Lung (tissue), 11 donors: ENCODE measurements at regions not wholly inside any gene's neighbourhood (a gene's known extent, or its start where the extent isn't known, plus 50 kb on each side); places are given as distances from the start of the nearest gene placed in this dataset.

Experiments used
- ATAC-seq: fragments of 200-7000 bp; cut with Tn5 transposase; one replicate; pipeline ENCODE4 v1.9.1; 2020; ENCODE audit warnings: moderate number of reproducible peaks; ENCODE audit not compliant: insufficient read depth, low FRiP score
- DNase-seq, 3 donors: peaks; one replicate each; pipeline ENCODE4 v3.0.0-alpha.2; 2013 to 2017
- H3K27ac ChIP-seq, 2 donors: one replicate each; pipeline ENCODE4 v1.5.1; 2013; ENCODE audit warnings: mild to moderate bottlenecking in 2 of 2, moderate library complexity in 2 of 2, control low read depth in 1 of 2, inconsistent platforms in 1 of 2, low read depth in 1 of 2, low read length in 1 of 2
- H3K27me3 ChIP-seq, 3 donors: one replicate each; pipeline ENCODE4 v1.5.1; 2013; ENCODE audit warnings: low read length in 2 of 3; ENCODE audit not compliant: control insufficient read depth in 3 of 3, insufficient read depth in 3 of 3
- H3K36me3 ChIP-seq, 4 donors: one replicate each; pipeline ENCODE4 v1.5.1; 2013; ENCODE audit warnings: low read length in 4 of 4, mild to moderate bottlenecking in 1 of 4, moderate library complexity in 1 of 4; ENCODE audit not compliant: control insufficient read depth in 4 of 4, insufficient read depth in 4 of 4
- H3K4me1 ChIP-seq, 5 donors: one replicate each; pipeline ENCODE4 v1.5.1; 2013; ENCODE audit warnings: low read length in 5 of 5, mild to moderate bottlenecking in 2 of 5, moderate library complexity in 1 of 5; ENCODE audit not compliant: control insufficient read depth in 5 of 5, insufficient read depth in 5 of 5
- H3K4me3 ChIP-seq: one replicate; pipeline ENCODE4 v1.5.1; 2013; ENCODE audit warnings: mild to moderate bottlenecking, control low read depth, moderate library complexity
- H3K9ac ChIP-seq, 2 donors: one replicate each; pipeline ENCODE4 v1.5.1; 2013; ENCODE audit warnings: low read length in 2 of 2, control low read depth in 1 of 2; ENCODE audit not compliant: insufficient read depth in 1 of 2
- H3K9me3 ChIP-seq, 4 donors: one replicate each; pipeline ENCODE4 v1.5.1; 2013; ENCODE audit warnings: low read length in 3 of 4, mild to moderate bottlenecking in 1 of 4, moderate library complexity in 1 of 4; ENCODE audit not compliant: control insufficient read depth in 4 of 4, insufficient read depth in 3 of 4
- WGBS, 2 donors: extraction: QIAGEN DNeasy Blood & Tissue Kit; methylation state at CpG; one replicate each; pipeline ENCODE4 v1.1.7; 2013; 5-methylcytosine and 5-hydroxymethylcytosine counted together
- TF ChIP-seq, protein P1 (sequence below): IDR thresholded peaks from 2 replicates; pipeline ENCODE4 v1.5.1; 2012; ENCODE audit warnings: mild to moderate bottlenecking; ENCODE audit errors: control extremely low read depth, extremely low read depth
- donor health status: control.
- donor health status: control.
- donor health status: Bipolar disorder and iron deficiency.
- donor health status: healthy.
- donor health status: DM: yes; HTN: yes; CAD: no.

GRCh38 chr1:83064589-83065242 is 934.2 kb downstream of the TTLL7 start:
- no peak overlapping the region for H3K9ac ChIP-seq
- no peak overlapping the region for H3K4me3 ChIP-seq
- no peak for DNase-seq
- peaks cover 0 to 6% (median 1%) of the 10 kb centered on the region in 4 donors for H3K9me3 ChIP-seq
- H3K27ac ChIP-seq: no peak overlapping the region
- no peaks in the 10 kb centered on the region for H3K4me1 ChIP-seq
- no peak for ATAC-seq
- H3K36me3 ChIP-seq: no peaks in the 10 kb centered on the region
- no peaks in the 10 kb centered on the region for H3K27me3 ChIP-seq
- WGBS, 2 donors: 89 to 94% methylated on average over 4 of the region's 4 CpGs
- TF ChIP-seq, protein P1, sequence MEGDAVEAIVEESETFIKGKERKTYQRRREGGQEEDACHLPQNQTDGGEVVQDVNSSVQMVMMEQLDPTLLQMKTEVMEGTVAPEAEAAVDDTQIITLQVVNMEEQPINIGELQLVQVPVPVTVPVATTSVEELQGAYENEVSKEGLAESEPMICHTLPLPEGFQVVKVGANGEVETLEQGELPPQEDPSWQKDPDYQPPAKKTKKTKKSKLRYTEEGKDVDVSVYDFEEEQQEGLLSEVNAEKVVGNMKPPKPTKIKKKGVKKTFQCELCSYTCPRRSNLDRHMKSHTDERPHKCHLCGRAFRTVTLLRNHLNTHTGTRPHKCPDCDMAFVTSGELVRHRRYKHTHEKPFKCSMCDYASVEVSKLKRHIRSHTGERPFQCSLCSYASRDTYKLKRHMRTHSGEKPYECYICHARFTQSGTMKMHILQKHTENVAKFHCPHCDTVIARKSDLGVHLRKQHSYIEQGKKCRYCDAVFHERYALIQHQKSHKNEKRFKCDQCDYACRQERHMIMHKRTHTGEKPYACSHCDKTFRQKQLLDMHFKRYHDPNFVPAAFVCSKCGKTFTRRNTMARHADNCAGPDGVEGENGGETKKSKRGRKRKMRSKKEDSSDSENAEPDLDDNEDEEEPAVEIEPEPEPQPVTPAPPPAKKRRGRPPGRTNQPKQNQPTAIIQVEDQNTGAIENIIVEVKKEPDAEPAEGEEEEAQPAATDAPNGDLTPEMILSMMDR: no peak

GRCh38 chr1:83060651-83061390 is 938.1 kb downstream of the TTLL7 start:
- H3K4me1 ChIP-seq: no peaks in the 10 kb centered on the region
- H3K27ac ChIP-seq: no peak overlapping the region
- TF ChIP-seq, protein P1: no peak
- no peak for ATAC-seq
- 89 to 90% methylated on average over 5 of the region's 5 CpGs for WGBS, 2 donors
- H3K36me3 ChIP-seq: no peaks in the 10 kb centered on the region
- DNase-seq: peak in 1 of 3 donors; percentile 23
- H3K9ac ChIP-seq: no peak overlapping the region
- H3K4me3 ChIP-seq: no peak overlapping the region
- H3K27me3 ChIP-seq: no peaks in the 10 kb centered on the region
- no peaks in the 10 kb centered on the region for H3K9me3 ChIP-seq

DNA sequence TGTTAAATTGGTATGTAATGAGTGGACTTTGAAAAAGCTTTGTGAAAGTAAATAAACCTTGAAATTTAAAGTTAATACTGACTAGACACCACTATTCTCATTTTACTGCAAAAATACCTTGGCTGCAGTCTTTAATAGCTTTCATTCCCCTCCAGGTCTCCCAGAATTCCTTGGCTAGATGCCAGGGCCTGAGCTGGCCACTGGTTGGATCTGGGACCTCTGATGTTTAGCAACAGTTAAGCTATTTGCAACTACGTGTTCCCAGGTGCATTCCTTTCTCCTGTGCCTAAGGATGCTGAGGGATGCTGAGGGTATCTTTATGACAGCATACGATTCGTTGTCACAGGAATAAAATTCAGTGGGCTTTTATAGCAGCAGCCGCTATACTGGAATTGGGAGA is 938.7 kb downstream of the TTLL7 start:
- TF ChIP-seq, protein P1: no peak
- DNase-seq (no peak), ATAC-seq (no peak)
- no peak overlapping the region for H3K9ac ChIP-seq
- no peak overlapping the region for H3K4me3 ChIP-seq
- no peaks in the 10 kb centered on the region for H3K27me3 ChIP-seq
- no peaks in the 10 kb centered on the region for H3K9me3 ChIP-seq
- no peak overlapping the region for H3K27ac ChIP-seq
- H3K36me3 ChIP-seq: no peaks in the 10 kb centered on the region
- H3K4me1 ChIP-seq: no peaks in the 10 kb centered on the region
- WGBS, 2 donors: 88 to 91% methylated on average over 4 of the region's 4 CpGs
